Keratinocyte (primary cell): ENCODE measurements at regions not wholly inside any gene's neighbourhood (a gene's known extent, or its start where the extent isn't known, plus 50 kb on each side); places are given as distances from the start of the nearest gene placed in this dataset.

ENCODE experiments used
- DNase-seq: peaks from one replicate; pipeline ENCODE4 v3.0.0-alpha.2; 2011; ENCODE audit warnings: low read depth, missing footprints, low spot score
- FAIRE-seq: peaks from 2 replicates; lab custom pipeline; 2011; peaks lifted over from hg19 to GRCh38; lab: Jason Lieb, UNC
- H2AFZ ChIP-seq: 2 replicates; pipeline ENCODE4 v1.6.0; 2012; ENCODE audit warnings: low read length, control low read depth, inconsistent platforms; ENCODE audit not compliant: control insufficient read depth
- H3K27ac ChIP-seq: 2 replicates; pipeline ENCODE4 v1.5.1; 2011; ENCODE audit warnings: low read length; ENCODE audit not compliant: control insufficient read depth, insufficient read depth
- H3K27me3 ChIP-seq: 3 replicates; pipeline ENCODE4 v1.6.0; 2011; ENCODE audit warnings: low read length; ENCODE audit not compliant: control insufficient read depth, insufficient read depth; ENCODE audit errors: extremely low read depth
- H3K36me3 ChIP-seq, 2 experiments: 2 replicates in 1 of 2; 3 replicates in 1 of 2; pipeline ENCODE4 v1.5.1; 2011; ENCODE audit warnings: low read length in 2 of 2, mild to moderate bottlenecking in 1 of 2; ENCODE audit not compliant: control insufficient read depth in 2 of 2, insufficient read depth in 2 of 2; ENCODE audit errors: extremely low read depth in 1 of 2
- H3K4me1 ChIP-seq: 3 replicates; pipeline ENCODE4 v1.5.1; 2011; ENCODE audit warnings: low read length; ENCODE audit not compliant: control insufficient read depth, insufficient read depth; ENCODE audit errors: extremely low read depth
- H3K4me2 ChIP-seq: 3 replicates; pipeline ENCODE4 v1.6.0; 2011; ENCODE audit warnings: low read depth, low read length; ENCODE audit not compliant: control insufficient read depth, insufficient read depth; ENCODE audit errors: extremely low read depth
- H3K4me3 ChIP-seq, 3 experiments: fragments of 200-600 bp in 1 of 3; sonication (generic) in 1 of 3; 2 replicates in 2 of 3; 3 replicates in 1 of 3; pipeline ENCODE4 v1.5.1; 2011 to 2016; ENCODE audit warnings: low read length in 3 of 3, mild to moderate bottlenecking in 3 of 3, control low read depth in 2 of 3, inconsistent platforms in 1 of 3, low read depth in 1 of 3, mixed read lengths in 1 of 3, mixed run types in 1 of 3, moderate library complexity in 1 of 3; ENCODE audit not compliant: control insufficient read depth in 2 of 3, insufficient read depth in 2 of 3; ENCODE audit errors: extremely low read depth in 1 of 3
- H3K79me2 ChIP-seq: 2 replicates; pipeline ENCODE4 v1.6.0; 2012; ENCODE audit warnings: low read length; ENCODE audit not compliant: control insufficient read depth, insufficient read depth
- H3K9ac ChIP-seq: 3 replicates; pipeline ENCODE4 v1.6.0; 2011; ENCODE audit warnings: low read length; ENCODE audit not compliant: control insufficient read depth, insufficient read depth; ENCODE audit errors: extremely low read depth
- H3K9me1 ChIP-seq: 3 replicates; pipeline ENCODE4 v1.6.0; 2011; ENCODE audit warnings: low read length; ENCODE audit not compliant: control insufficient read depth, insufficient read depth; ENCODE audit errors: extremely low read depth
- H3K9me3 ChIP-seq: 2 replicates; pipeline ENCODE4 v1.5.1; 2012; ENCODE audit warnings: low read depth, low read length; ENCODE audit not compliant: control insufficient read depth
- H4K20me1 ChIP-seq: 3 replicates; pipeline ENCODE4 v1.6.0; 2011; ENCODE audit warnings: low read length; ENCODE audit not compliant: control insufficient read depth, insufficient read depth; ENCODE audit errors: extremely low read depth
- CTCF ChIP-seq, 3 experiments: IDR thresholded peaks in 1 of 3; conservative IDR thresholded peaks in 1 of 3; optimal IDR thresholded peaks in 1 of 3; 2 replicates in 2 of 3; 3 replicates in 1 of 3; pipeline versions ENCODE3 to v1.5.1; 2011; ENCODE audit warnings: low read length in 3 of 3, mild to moderate bottlenecking in 3 of 3, moderate library complexity in 2 of 3, control low read depth in 1 of 3, inconsistent platforms in 1 of 3; ENCODE audit not compliant: insufficient read depth in 2 of 3; ENCODE audit errors: extremely low read depth in 1 of 3
- EZH2 ChIP-seq: IDR thresholded peaks from one replicate; pipeline ENCODE4 v1.6.1; 2012; ENCODE audit warnings: inconsistent platforms, mild to moderate bottlenecking, low read length, moderate library complexity
- dilution Hi-C: fragments of 300-500 bp; cut with MboI; formaldehyde crosslinking; loops from one replicate; pipeline ENCODE4 v1.7.0; 2020; ENCODE audit warnings: low sequenced_read_pairs; ENCODE audit not compliant: extremely low pct_ligation_motif_present

DNA sequence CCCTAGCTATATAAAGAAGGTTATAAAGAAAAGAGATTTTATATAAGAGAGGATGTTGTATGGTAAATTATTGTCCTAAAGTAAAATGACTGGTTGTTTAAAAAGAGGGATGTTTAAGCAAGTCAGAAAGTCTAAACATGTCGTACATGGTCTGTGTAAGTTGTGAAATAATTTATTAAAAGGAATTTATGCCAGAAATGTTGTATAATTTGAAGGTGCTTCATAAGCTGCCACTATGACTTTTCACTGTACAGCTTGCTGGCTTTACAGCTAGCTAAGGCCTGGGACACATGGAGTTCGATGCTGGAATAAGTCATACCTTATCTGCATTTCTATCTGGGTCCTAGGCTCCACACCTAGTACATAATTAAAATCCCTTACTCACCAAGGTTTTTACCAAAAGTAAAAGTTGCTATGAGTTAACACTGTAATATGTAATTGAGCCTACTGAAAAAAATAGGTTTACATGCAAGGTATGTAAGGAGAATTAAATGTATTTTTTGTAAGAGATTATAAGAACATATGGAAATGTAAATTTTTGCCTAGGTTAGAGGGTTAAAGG is 59.0 kb upstream of the EDEM3 start:
- Histone ChIP-seq H4K20me1 (no peaks in the 10 kb centered on the region), H3K9me3 (peaks cover 5% of the 10 kb centered on the region), H3K36me3 (peaks cover 0 to 2% of the 10 kb centered on the region in 2 experiments), H3K79me2 (no peaks in the 10 kb centered on the region), H2AFZ (no peak overlapping the region), H3K9me1 (no peaks in the 10 kb centered on the region), H3K4me2 (no peak overlapping the region), H3K27me3 (no peaks in the 10 kb centered on the region), H3K4me1 (no peaks in the 10 kb centered on the region), H3K27ac (no peak overlapping the region), H3K4me3 (no peak overlapping the region), H3K9ac (no peak overlapping the region)
- no peak for FAIRE-seq
- DNase-seq = no peak
- TF ChIP-seq CTCF (optimal IDR thresholded peaks at IDR 0.05 in 1 of 3, IDR thresholded peaks at IDR 0.05 in 1 of 3, conservative IDR thresholded peaks at IDR 0.05 in 1 of 3; ENCODE audit: extremely low read depth in 1 of 3, insufficient read depth in 2 of 3, low read length in 3 of 3) (no peak), EZH2 (no peak)
- dilution Hi-C loops = no loop called here

GRCh38 chr1:184811439-184812111 is 56.9 kb upstream of the EDEM3 start:
- Histone ChIP-seq H2AFZ (no peak overlapping the region), H3K27ac (no peak overlapping the region), H3K4me3 (no peak overlapping the region), H4K20me1 (no peaks in the 10 kb centered on the region), H3K27me3 (no peaks in the 10 kb centered on the region), H3K9ac (no peak overlapping the region), H3K9me3 (peaks cover 5% of the 10 kb centered on the region), H3K4me1 (no peaks in the 10 kb centered on the region), H3K4me2 (no peak overlapping the region), H3K36me3 (no peaks in the 10 kb centered on the region), H3K9me1 (no peaks in the 10 kb centered on the region), H3K79me2 (no peaks in the 10 kb centered on the region)
- TF ChIP-seq CTCF (optimal IDR thresholded peaks at IDR 0.05 in 1 of 3, IDR thresholded peaks at IDR 0.05 in 1 of 3, conservative IDR thresholded peaks at IDR 0.05 in 1 of 3; ENCODE audit: extremely low read depth in 1 of 3, insufficient read depth in 2 of 3, low read length in 3 of 3) = no peak
- dilution Hi-C loops = no loop called here
- DNase-seq (no peak), FAIRE-seq (no peak)
